ENCODE measurements at regions not wholly inside any gene's neighbourhood (a gene's known extent, or its start where the extent isn't known, plus 50 kb on each side); places are given as distances from the start of the nearest gene placed in this dataset.
A peak's percentile ranks its signal among the peaks of the same experiment; 100 is the strongest.
"Not testable (repeated sequence)": the region's sequence is repeated elsewhere in the genome, so short reads cannot be mapped to it uniquely, and the experiment has no call there.

GRCh38 chr10:34957531-34957930, 132.6 kb downstream of the CUL2 start:
- DNase-seq = no peak

- DNase-seq = no peak
These were observed 133.4 kb downstream of the CUL2 start for GRCh38 chr10:34956756-34957155.

GRCh38 chr10:34955391-34955790, 134.8 kb downstream of the CUL2 start:
- no peak for DNase-seq

- peak; percentile 77 to 82 for DNase-seq
These were observed 136.0 kb downstream of the CUL2 start for GRCh38 chr10:34954142-34954541.

- not testable (repeated sequence) for DNase-seq
These were observed 136.3 kb upstream of the PARD3 start for GRCh38 chr10:34951263-34951887.

GRCh38 chr10:34945951-34946522, 130.9 kb upstream of the PARD3 start:
- not testable (repeated sequence) for DNase-seq

- DNase-seq = no peak
These were observed 126.6 kb upstream of the PARD3 start for GRCh38 chr10:34941471-34942357.

- no peak for DNase-seq
These were observed 125.3 kb upstream of the PARD3 start for GRCh38 chr10:34940436-34940835.

- DNase-seq = no peak
These were observed 123.2 kb upstream of the PARD3 start for GRCh38 chr10:34938399-34938670.

- not testable (repeated sequence) for DNase-seq
These were observed 122.7 kb upstream of the PARD3 start for GRCh38 chr10:34937643-34938398.

- no peak for DNase-seq
These were observed 121.0 kb upstream of the PARD3 start for GRCh38 chr10:34936061-34936460.

GRCh38 chr10:34933676-34934075, 118.6 kb upstream of the PARD3 start:
- peak in 1 of 2 donors; percentile 12 for DNase-seq

- no peak for DNase-seq
These were observed 117.1 kb upstream of the PARD3 start for GRCh38 chr10:34932235-34932634.

GRCh38 chr10:34931216-34931615, 116.1 kb upstream of the PARD3 start:
- DNase-seq = no peak

- DNase-seq = no peak
These were observed 107.0 kb upstream of the PARD3 start for GRCh38 chr10:34922138-34922537.

GRCh38 chr10:34920578-34920977, 105.5 kb upstream of the PARD3 start:
- DNase-seq = no peak

GRCh38 chr10:34918776-34919315, 103.8 kb upstream of the PARD3 start:
- DNase-seq = no peak

- no peak for DNase-seq
These were observed 103.1 kb upstream of the PARD3 start for GRCh38 chr10:34918060-34918775.

GRCh38 chr10:34916314-34916713, 101.2 kb upstream of the PARD3 start:
- DNase-seq = no peak

GRCh38 chr10:34912771-34913170, 97.7 kb upstream of the PARD3 start:
- DNase-seq = no peak

- DNase-seq = no peak
These were observed 96.6 kb upstream of the PARD3 start for GRCh38 chr10:34911661-34912205.
